ENCODE measurements at regions not wholly inside any gene's neighbourhood (a gene's known extent, or its start where the extent isn't known, plus 50 kb on each side); places are given as distances from the start of the nearest gene placed in this dataset.

- no peak for TF ChIP-seq TAF1 (IDR thresholded peaks at IDR 0.05; ENCODE audit: low read depth, low read length)
- TF ChIP-seq JUND (IDR thresholded peaks at IDR 0.05; ENCODE audit: low read length): no peak
- TF ChIP-seq POLR2A (IDR thresholded peaks at IDR 0.05; ENCODE audit: control extremely low read depth in 1 of 2, low read depth in 2 of 2, low read length in 2 of 2): no peak
- no peak for TF ChIP-seq HDAC2 (IDR thresholded peaks at IDR 0.05; ENCODE audit: borderline replicate concordance in 1 of 2, low read depth in 2 of 2, low read length in 2 of 2)
These were observed 69.9 kb upstream of the ESX1 start for GRCh38 chrX:104324461-104325212.

All from H1 (cell line).